ENCODE measurements at regions not wholly inside any gene's neighbourhood (a gene's known extent, or its start where the extent isn't known, plus 50 kb on each side); places are given as distances from the start of the nearest gene placed in this dataset.

DNA sequence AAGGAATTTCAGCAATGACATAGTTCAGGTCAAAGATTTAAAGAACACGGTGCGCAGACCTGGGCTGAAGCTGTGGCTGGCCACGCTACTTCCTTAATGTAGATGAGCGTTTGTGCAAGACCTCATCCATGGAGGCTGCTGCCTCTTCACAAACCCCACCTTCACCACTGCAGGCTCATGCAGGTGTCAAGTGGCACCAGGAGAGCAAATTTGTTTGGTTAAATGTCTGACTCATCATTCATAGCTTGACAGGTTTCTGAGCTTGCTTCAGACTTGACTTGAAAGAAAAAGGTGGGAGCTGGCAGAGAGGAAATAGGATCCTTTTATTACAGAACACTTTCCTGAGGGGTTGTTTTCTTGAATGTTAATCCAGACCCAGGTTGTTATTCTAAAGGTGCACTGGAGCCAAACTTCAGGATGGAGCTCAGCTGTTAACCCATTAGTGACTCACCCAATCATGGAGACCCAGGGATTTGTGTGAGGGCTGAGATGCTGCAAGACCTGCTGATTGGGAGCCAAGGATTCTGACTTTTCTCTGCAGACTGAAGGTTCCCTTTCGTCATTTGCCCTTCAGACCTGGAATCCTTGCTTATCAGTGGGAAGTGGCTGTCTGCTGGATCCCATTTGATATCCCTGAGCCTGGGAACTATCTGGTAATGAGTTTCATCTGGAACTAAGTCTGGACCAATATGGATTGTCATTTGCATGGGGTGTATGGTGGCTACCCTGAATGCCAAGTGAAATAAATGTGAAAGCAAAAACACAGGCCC lies 315.3 kb downstream of the PTTG2 start:
- no peak for ATAC-seq
- 85 to 87% methylated on average over 5 of the region's 5 CpGs for WGBS, 2 donors
- DNase-seq: no peak
- Histone ChIP-seq H3K27ac (no peak overlapping the region), H3K4me1 (peaks cover 0 to 6% (median 0%) of the 10 kb centered on the region in 9 donors), H3K27me3 (no peaks in the 10 kb centered on the region), H3K36me3 (no peaks in the 10 kb centered on the region), H3K9me3 (peaks cover 0 to 9% (median 0%) of the 10 kb centered on the region in 11 donors), H3K4me3 (no peak overlapping the region)
- no peak for TF ChIP-seq CTCF (IDR thresholded peaks at IDR 0.05)
- intact Hi-C loops (cut with DNase I): no loop called here

- no peak overlapping the region for H3K4me3 ChIP-seq
- no peak for TF ChIP-seq CTCF (IDR thresholded peaks at IDR 0.05)
- H3K27me3 ChIP-seq: no peaks in the 10 kb centered on the region
- intact Hi-C loops (cut with DNase I): no loop called here
- 68 to 78% methylated on average over 4 of the region's 4 CpGs for WGBS, 2 donors
- H3K27ac ChIP-seq: no peak overlapping the region
- ATAC-seq (peak in 1 of 8 donors; percentile 60), DNase-seq (no peak)
- no peaks in the 10 kb centered on the region for H3K36me3 ChIP-seq
- peaks cover 0 to 9% (median 0%) of the 10 kb centered on the region in 11 donors for H3K9me3 ChIP-seq
- peaks cover 0 to 19% (median 4%) of the 10 kb centered on the region in 9 donors for H3K4me1 ChIP-seq
Observed at GRCh38 chr4:38278255-38278654, 318.1 kb downstream of the PTTG2 start.

DNA sequence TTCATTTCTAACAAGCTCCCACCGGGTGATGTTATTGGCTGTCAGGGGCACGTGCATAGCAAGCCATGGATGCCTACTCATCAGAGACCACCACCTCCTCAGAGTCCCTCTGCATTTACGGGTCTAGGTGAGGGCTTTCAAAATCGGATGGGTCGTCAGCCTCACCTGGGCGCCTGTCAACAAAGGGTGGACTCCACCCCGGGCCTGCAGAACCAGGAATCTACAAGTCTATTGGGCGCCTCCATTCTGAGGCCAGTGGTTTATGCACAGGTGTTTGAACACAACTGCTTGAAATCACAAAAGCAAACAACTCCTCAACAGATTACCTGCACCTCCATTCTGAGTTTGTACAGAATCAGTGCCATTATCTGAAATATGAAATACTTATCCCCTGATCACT lies 318.9 kb downstream of the PTTG2 start:
- peaks cover 0 to 13% (median 5%) of the 10 kb centered on the region in 9 donors for H3K4me1 ChIP-seq
- 96 to 97% methylated on average over 8 of the region's 8 CpGs for WGBS, 2 donors
- DNase-seq (no peak), ATAC-seq (no peak)
- intact Hi-C loops (cut with DNase I): no loop called here
- no peak for TF ChIP-seq CTCF (IDR thresholded peaks at IDR 0.05)
- no peaks in the 10 kb centered on the region for H3K27me3 ChIP-seq
- H3K27ac ChIP-seq: no peak overlapping the region
- peaks cover 0 to 9% (median 0%) of the 10 kb centered on the region in 11 donors for H3K9me3 ChIP-seq
- no peaks in the 10 kb centered on the region for H3K36me3 ChIP-seq
- no peak overlapping the region for H3K4me3 ChIP-seq

DNA sequence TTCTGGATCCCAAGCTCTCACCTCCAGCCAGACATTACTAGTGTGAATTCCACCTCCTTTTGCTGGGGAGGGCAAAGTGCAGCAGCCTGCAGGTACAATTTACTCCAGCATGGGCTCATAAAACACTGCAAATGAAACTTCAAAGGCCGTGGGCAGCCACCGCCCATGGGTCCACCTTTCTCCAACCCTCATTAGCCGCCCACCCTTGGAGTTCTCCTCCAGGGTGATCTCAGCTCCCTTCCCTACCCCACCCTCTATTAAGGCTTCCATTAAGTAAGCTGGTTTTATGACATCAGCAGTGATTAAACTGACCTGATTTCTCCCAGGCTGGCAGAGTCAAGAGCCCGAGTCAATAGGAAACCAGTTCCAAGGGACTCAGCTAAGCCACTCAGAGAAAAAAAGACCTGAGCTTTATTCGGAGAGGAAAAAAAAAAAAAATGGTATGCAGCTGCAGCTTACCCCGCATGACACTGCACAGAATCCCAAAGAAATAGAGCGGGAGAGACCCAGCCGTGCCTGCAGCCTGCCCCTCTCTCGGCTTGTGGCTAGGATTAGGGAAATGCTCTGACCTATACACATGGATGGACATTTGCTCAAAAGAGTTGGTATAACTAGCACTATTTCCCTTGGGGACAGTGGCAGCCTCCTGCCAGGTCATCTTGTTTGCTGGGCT lies 319.6 kb downstream of the PTTG2 start:
- no peaks in the 10 kb centered on the region for H3K27me3 ChIP-seq
- peaks cover 0 to 19% (median 5%) of the 10 kb centered on the region in 9 donors for H3K4me1 ChIP-seq
- no peak overlapping the region for H3K27ac ChIP-seq
- no peak overlapping the region for H3K4me3 ChIP-seq
- no peak for TF ChIP-seq CTCF (IDR thresholded peaks at IDR 0.05)
- no peak for DNase-seq
- H3K9me3 ChIP-seq: peaks cover 0 to 9% (median 0%) of the 10 kb centered on the region in 11 donors
- ATAC-seq: peak in 3 of 8 donors; percentile 34 to 47 (median 35)
- H3K36me3 ChIP-seq: no peaks in the 10 kb centered on the region
- 88 to 89% methylated on average over 9 of the region's 9 CpGs for WGBS, 2 donors
- intact Hi-C loops (cut with DNase I): no loop called here

Data from heart right ventricle (tissue), 16 donors.